Mesothelial cell of epicardium (in vitro differentiated cells): ENCODE measurements at regions not wholly inside any gene's neighbourhood (a gene's known extent, or its start where the extent isn't known, plus 50 kb on each side); places are given as distances from the start of the nearest gene placed in this dataset.

ENCODE experiments used
- DNase-seq, 2 experiments: peaks; one replicate each; pipeline ENCODE4 v3.0.0; 2021; ENCODE audit warnings: low spot score in 2 of 2; ENCODE audit not compliant: unreplicated experiment in 2 of 2
- H3K27ac Mint-ChIP-seq: 2 replicates; pipeline ENCODE4 v1.8.0; 2021; ENCODE audit warnings: mixed read lengths
- H3K27me3 Mint-ChIP-seq: 2 replicates; pipeline ENCODE4 v1.8.0; 2021; ENCODE audit warnings: low read depth, mixed read lengths
- H3K36me3 Mint-ChIP-seq: 2 replicates; pipeline ENCODE4 v1.8.0; 2021; ENCODE audit warnings: mixed read lengths
- H3K4me1 Mint-ChIP-seq: 2 replicates; pipeline ENCODE4 v1.8.0; 2021; ENCODE audit warnings: mixed read lengths
- H3K4me3 Mint-ChIP-seq: 2 replicates; pipeline ENCODE4 v1.8.0; 2021; ENCODE audit warnings: mild to moderate bottlenecking, moderate library complexity, mixed read lengths
- H3K9me3 Mint-ChIP-seq: 2 replicates; pipeline ENCODE4 v1.8.0; 2021; ENCODE audit warnings: mixed read lengths
- CTCF ChIP-seq: fragments of 200-600 bp; sonication (generic); IDR thresholded peaks from one replicate; pipeline ENCODE4 v1.5.0; 2021; ENCODE audit warnings: antibody characterized with exemption; ENCODE audit not compliant: unreplicated experiment

- no peak for DNase-seq
- H3K27me3 Mint-ChIP-seq = peaks cover 8% of the 10 kb centered on the region
- no peak for TF ChIP-seq CTCF
- H3K36me3 Mint-ChIP-seq = no peaks in the 10 kb centered on the region
- no peak overlapping the region for H3K27ac Mint-ChIP-seq
- H3K4me1 Mint-ChIP-seq = peaks cover 22% of the 10 kb centered on the region
- H3K9me3 Mint-ChIP-seq = peaks cover 4% of the 10 kb centered on the region
- H3K4me3 Mint-ChIP-seq = no peak overlapping the region
These were observed 303.0 kb upstream of the E2F7 start for GRCh38 chr12:77368379-77368778.

- Mint-ChIP-seq H3K27me3 (peaks cover 5% of the 10 kb centered on the region), H3K9me3 (peaks cover 4% of the 10 kb centered on the region), H3K4me3 (no peak overlapping the region), H3K36me3 (no peaks in the 10 kb centered on the region), H3K27ac (no peak overlapping the region), H3K4me1 (peaks cover 36% of the 10 kb centered on the region)
- no peak for DNase-seq
- TF ChIP-seq CTCF = no peak
These were observed 301.2 kb upstream of the E2F7 start for GRCh38 chr12:77366616-77367015.

DNA sequence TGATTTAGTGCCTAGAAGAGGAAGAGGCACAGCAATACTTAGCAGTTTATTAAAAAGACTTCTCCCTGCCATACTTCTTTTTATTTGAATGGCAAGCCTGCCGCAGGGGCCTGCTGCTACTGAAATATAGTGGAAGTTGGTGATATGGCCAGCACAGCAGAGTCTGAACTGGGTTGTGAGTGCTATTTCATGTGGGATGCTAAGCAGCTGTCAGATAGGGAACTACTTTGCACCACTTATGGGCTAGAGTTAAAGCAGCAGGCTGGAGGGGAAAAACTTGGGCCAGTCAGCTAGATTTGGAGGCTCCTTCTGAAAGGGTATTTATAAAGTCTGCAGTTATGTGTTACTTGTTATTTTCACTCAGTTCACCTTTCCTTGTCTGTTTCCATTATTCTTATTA, 299.0 kb upstream of the E2F7 start:
- Mint-ChIP-seq H3K36me3 (no peaks in the 10 kb centered on the region), H3K4me1 (peaks cover 40% of the 10 kb centered on the region), H3K27ac (peak overlapping the region; percentile 10), H3K27me3 (no peaks in the 10 kb centered on the region), H3K4me3 (no peak overlapping the region), H3K9me3 (peaks cover 4% of the 10 kb centered on the region)
- TF ChIP-seq CTCF = no peak
- no peak for DNase-seq

GRCh38 chr12:77362509-77363210, 297.3 kb upstream of the E2F7 start:
- no peaks in the 10 kb centered on the region for H3K27me3 Mint-ChIP-seq
- H3K4me3 Mint-ChIP-seq = no peak overlapping the region
- no peak for DNase-seq
- no peak for TF ChIP-seq CTCF
- no peaks in the 10 kb centered on the region for H3K9me3 Mint-ChIP-seq
- H3K27ac Mint-ChIP-seq = no peak overlapping the region
- H3K4me1 Mint-ChIP-seq = peaks cover 40% of the 10 kb centered on the region
- no peaks in the 10 kb centered on the region for H3K36me3 Mint-ChIP-seq

GRCh38 chr12:77357655-77358054, 292.3 kb upstream of the E2F7 start:
- peaks cover 13% of the 10 kb centered on the region for H3K27me3 Mint-ChIP-seq
- no peak overlapping the region for H3K27ac Mint-ChIP-seq
- H3K4me3 Mint-ChIP-seq = no peak overlapping the region
- H3K4me1 Mint-ChIP-seq = peaks cover 15% of the 10 kb centered on the region
- no peak for TF ChIP-seq CTCF
- DNase-seq = no peak
- H3K36me3 Mint-ChIP-seq = no peaks in the 10 kb centered on the region
- no peaks in the 10 kb centered on the region for H3K9me3 Mint-ChIP-seq
